ENCODE measurements at regions not wholly inside any gene's neighbourhood (a gene's known extent, or its start where the extent isn't known, plus 50 kb on each side); places are given as distances from the start of the nearest gene placed in this dataset.

- Mint-ChIP-seq H3K9me3 (ENCODE audit: low read depth) (no peaks in the 10 kb centered on the region), H3K4me1 (ENCODE audit: low read depth) (no peaks in the 10 kb centered on the region), H3K36me3 (no peaks in the 10 kb centered on the region), H3K27me3 (peaks cover 3% of the 10 kb centered on the region), H3K27ac (no peak overlapping the region), H3K4me3 (no peak overlapping the region)
Measured at GRCh38 chr13:106178816-106179215, 356.6 kb downstream of the EFNB2 start.

- no peak overlapping the region for H3K27ac Mint-ChIP-seq
- H3K36me3 Mint-ChIP-seq, result no peaks in the 10 kb centered on the region
- no peak overlapping the region for H3K4me3 Mint-ChIP-seq
- no peaks in the 10 kb centered on the region for H3K9me3 Mint-ChIP-seq (ENCODE audit: low read depth)
- no peaks in the 10 kb centered on the region for H3K4me1 Mint-ChIP-seq (ENCODE audit: low read depth)
- H3K27me3 Mint-ChIP-seq, result peaks cover 3% of the 10 kb centered on the region
Measured at GRCh38 chr13:106177146-106177545, 358.3 kb downstream of the EFNB2 start.

GRCh38 chr13:106176117-106176516 is 359.3 kb downstream of the EFNB2 start:
- H3K4me1 Mint-ChIP-seq (ENCODE audit: low read depth), result no peaks in the 10 kb centered on the region

GRCh38 chr13:106173891-106174610 is 361.4 kb downstream of the EFNB2 start:
- no peaks in the 10 kb centered on the region for H3K36me3 Mint-ChIP-seq
- no peak overlapping the region for H3K27ac Mint-ChIP-seq
- H3K4me3 Mint-ChIP-seq, result no peak overlapping the region
- no peaks in the 10 kb centered on the region for H3K4me1 Mint-ChIP-seq (ENCODE audit: low read depth)
- H3K27me3 Mint-ChIP-seq, result no peaks in the 10 kb centered on the region
- no peaks in the 10 kb centered on the region for H3K9me3 Mint-ChIP-seq (ENCODE audit: low read depth)

More at GRCh38 chr13:106176117-106176516, 359.3 kb downstream of the EFNB2 start:
- H3K36me3 Mint-ChIP-seq, result no peaks in the 10 kb centered on the region
- no peaks in the 10 kb centered on the region for H3K9me3 Mint-ChIP-seq (ENCODE audit: low read depth)
- no peak overlapping the region for H3K4me3 Mint-ChIP-seq
- no peak overlapping the region for H3K27ac Mint-ChIP-seq
- no peaks in the 10 kb centered on the region for H3K27me3 Mint-ChIP-seq

GRCh38 chr13:106173346-106173745 is 362.1 kb downstream of the EFNB2 start:
- no peaks in the 10 kb centered on the region for H3K9me3 Mint-ChIP-seq (ENCODE audit: low read depth)
- no peaks in the 10 kb centered on the region for H3K4me1 Mint-ChIP-seq (ENCODE audit: low read depth)
- H3K4me3 Mint-ChIP-seq, result no peak overlapping the region
- no peak overlapping the region for H3K27ac Mint-ChIP-seq
- H3K27me3 Mint-ChIP-seq, result no peaks in the 10 kb centered on the region
- H3K36me3 Mint-ChIP-seq, result no peaks in the 10 kb centered on the region

GRCh38 chr13:106172176-106172905 is 363.1 kb downstream of the EFNB2 start:
- no peaks in the 10 kb centered on the region for H3K9me3 Mint-ChIP-seq (ENCODE audit: low read depth)
- H3K4me3 Mint-ChIP-seq, result no peak overlapping the region
- H3K4me1 Mint-ChIP-seq (ENCODE audit: low read depth), result no peaks in the 10 kb centered on the region
- H3K27me3 Mint-ChIP-seq, result no peaks in the 10 kb centered on the region
- H3K36me3 Mint-ChIP-seq, result no peaks in the 10 kb centered on the region
- no peak overlapping the region for H3K27ac Mint-ChIP-seq

- Mint-ChIP-seq H3K9me3 (ENCODE audit: low read depth) (no peaks in the 10 kb centered on the region), H3K27me3 (no peaks in the 10 kb centered on the region), H3K27ac (no peak overlapping the region), H3K36me3 (no peaks in the 10 kb centered on the region), H3K4me1 (ENCODE audit: low read depth) (no peaks in the 10 kb centered on the region), H3K4me3 (no peak overlapping the region)
Measured at GRCh38 chr13:106163426-106163825, 372.0 kb downstream of the EFNB2 start.

GRCh38 chr13:106161146-106161545 is 374.3 kb downstream of the EFNB2 start:
- Mint-ChIP-seq H3K4me1 (ENCODE audit: low read depth) (no peaks in the 10 kb centered on the region), H3K27ac (no peak overlapping the region), H3K27me3 (no peaks in the 10 kb centered on the region)

GRCh38 chr13:106159295-106160195 is 375.9 kb downstream of the EFNB2 start:
- Mint-ChIP-seq H3K27me3 (no peaks in the 10 kb centered on the region), H3K4me3 (no peak overlapping the region), H3K27ac (no peak overlapping the region), H3K4me1 (ENCODE audit: low read depth) (no peaks in the 10 kb centered on the region), H3K9me3 (ENCODE audit: low read depth) (no peaks in the 10 kb centered on the region), H3K36me3 (no peaks in the 10 kb centered on the region)

More at GRCh38 chr13:106161146-106161545, 374.3 kb downstream of the EFNB2 start:
- Mint-ChIP-seq H3K4me3 (no peak overlapping the region), H3K36me3 (no peaks in the 10 kb centered on the region), H3K9me3 (ENCODE audit: low read depth) (no peaks in the 10 kb centered on the region)

GRCh38 chr13:106156468-106156867 is 379.0 kb downstream of the EFNB2 start:
- Mint-ChIP-seq H3K4me1 (ENCODE audit: low read depth) (no peaks in the 10 kb centered on the region), H3K27ac (no peak overlapping the region), H3K9me3 (ENCODE audit: low read depth) (no peaks in the 10 kb centered on the region), H3K36me3 (no peaks in the 10 kb centered on the region), H3K27me3 (no peaks in the 10 kb centered on the region), H3K4me3 (no peak overlapping the region)

- Mint-ChIP-seq H3K36me3 (no peaks in the 10 kb centered on the region), H3K4me3 (no peak overlapping the region), H3K27me3 (no peaks in the 10 kb centered on the region), H3K9me3 (ENCODE audit: low read depth) (no peaks in the 10 kb centered on the region), H3K4me1 (ENCODE audit: low read depth) (no peaks in the 10 kb centered on the region), H3K27ac (no peak overlapping the region)
Measured at GRCh38 chr13:106155411-106155810, 380.1 kb downstream of the EFNB2 start.

GRCh38 chr13:106153876-106154275 is 381.6 kb downstream of the EFNB2 start:
- Mint-ChIP-seq H3K9me3 (ENCODE audit: low read depth) (no peaks in the 10 kb centered on the region), H3K4me1 (ENCODE audit: low read depth) (no peaks in the 10 kb centered on the region), H3K27me3 (no peaks in the 10 kb centered on the region), H3K27ac (no peak overlapping the region), H3K4me3 (no peak overlapping the region), H3K36me3 (no peaks in the 10 kb centered on the region)

GRCh38 chr13:106153041-106153440 is 382.4 kb downstream of the EFNB2 start:
- no peaks in the 10 kb centered on the region for H3K4me1 Mint-ChIP-seq (ENCODE audit: low read depth)
- no peak overlapping the region for H3K27ac Mint-ChIP-seq
- H3K36me3 Mint-ChIP-seq, result no peaks in the 10 kb centered on the region
- H3K9me3 Mint-ChIP-seq (ENCODE audit: low read depth), result no peaks in the 10 kb centered on the region
- no peak overlapping the region for H3K4me3 Mint-ChIP-seq
- H3K27me3 Mint-ChIP-seq, result peaks cover 2% of the 10 kb centered on the region

GRCh38 chr13:106152047-106152446 is 383.4 kb downstream of the EFNB2 start:
- Mint-ChIP-seq H3K4me3 (no peak overlapping the region), H3K9me3 (ENCODE audit: low read depth) (no peaks in the 10 kb centered on the region), H3K36me3 (no peaks in the 10 kb centered on the region), H3K27ac (no peak overlapping the region), H3K27me3 (peaks cover 3% of the 10 kb centered on the region), H3K4me1 (ENCODE audit: low read depth) (no peaks in the 10 kb centered on the region)
